Fibroblast of upper back skin (primary cell): ENCODE measurements at regions not wholly inside any gene's neighbourhood (a gene's known extent, or its start where the extent isn't known, plus 50 kb on each side); places are given as distances from the start of the nearest gene placed in this dataset.
A peak's percentile ranks its signal among the peaks of the same experiment; 100 is the strongest.
"Not testable (repeated sequence)": the region's sequence is repeated elsewhere in the genome, so short reads cannot be mapped to it uniquely, and the experiment has no call there.

ENCODE experiments used
- DNase-seq: peaks from one replicate; pipeline ENCODE4 v3.0.0-alpha.2; 2013

DNA sequence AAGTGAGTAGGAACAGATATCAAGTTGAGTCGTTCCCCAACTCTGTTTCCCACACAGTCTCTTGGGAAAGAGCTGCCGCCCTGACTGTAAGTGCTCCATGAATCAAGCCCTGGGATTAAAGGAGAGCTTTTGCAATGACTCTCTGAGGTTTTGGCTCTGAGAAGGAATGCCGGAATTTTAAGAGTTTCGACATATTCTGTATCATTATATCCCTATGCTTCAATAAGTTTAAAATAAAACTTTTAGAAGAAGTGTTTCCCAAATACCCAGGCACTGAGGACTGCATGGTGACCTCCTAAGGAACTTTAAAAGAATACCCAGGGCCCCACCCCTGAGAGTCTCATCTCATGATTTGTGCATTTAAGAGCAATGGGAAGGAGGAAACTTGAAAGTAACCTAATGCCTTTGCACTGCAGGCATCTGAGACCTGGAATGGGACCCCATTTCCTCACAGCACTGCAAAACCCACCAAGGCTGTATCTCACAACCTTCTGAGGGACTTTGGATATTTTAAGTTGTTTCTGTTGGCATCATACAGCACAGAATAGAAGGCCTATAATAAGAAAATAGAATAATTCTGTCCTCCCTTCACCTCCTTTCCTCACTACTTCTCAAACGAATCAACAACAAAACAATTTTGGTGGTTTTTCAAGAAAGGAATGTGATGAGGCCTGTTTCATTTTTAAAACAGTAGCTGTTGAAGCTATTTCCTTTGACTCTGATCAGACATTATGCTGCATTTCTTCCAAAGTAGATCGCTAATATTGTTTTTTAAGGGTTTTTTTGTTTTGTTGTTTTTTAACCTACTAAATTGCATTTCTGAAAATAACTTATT, 121.2 kb downstream of the GASK1B start:
- DNase-seq, result peak; percentile 97

DNA sequence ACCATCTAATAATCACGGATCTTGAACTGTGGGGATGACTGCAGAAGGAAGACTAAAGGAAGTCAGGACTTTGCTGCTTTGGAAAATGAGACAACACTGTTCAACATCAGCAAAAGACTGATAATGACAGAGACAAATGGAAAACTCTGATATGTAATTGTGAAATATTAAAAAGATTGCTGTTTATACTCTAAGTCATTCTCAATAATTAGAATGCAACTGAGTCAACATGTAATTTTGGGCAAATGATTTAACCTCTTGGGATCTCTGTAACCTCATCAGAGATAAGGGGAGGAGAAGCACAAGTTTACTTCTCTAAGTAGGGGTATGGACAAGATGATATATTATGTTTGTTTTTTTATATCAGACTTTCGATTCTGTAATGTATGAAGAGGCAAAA, 121.9 kb downstream of the GASK1B start:
- DNase-seq, result no peak

- no peak for DNase-seq
These were observed 126.5 kb downstream of the GASK1B start for GRCh38 chr4:158046345-158046744.

DNA sequence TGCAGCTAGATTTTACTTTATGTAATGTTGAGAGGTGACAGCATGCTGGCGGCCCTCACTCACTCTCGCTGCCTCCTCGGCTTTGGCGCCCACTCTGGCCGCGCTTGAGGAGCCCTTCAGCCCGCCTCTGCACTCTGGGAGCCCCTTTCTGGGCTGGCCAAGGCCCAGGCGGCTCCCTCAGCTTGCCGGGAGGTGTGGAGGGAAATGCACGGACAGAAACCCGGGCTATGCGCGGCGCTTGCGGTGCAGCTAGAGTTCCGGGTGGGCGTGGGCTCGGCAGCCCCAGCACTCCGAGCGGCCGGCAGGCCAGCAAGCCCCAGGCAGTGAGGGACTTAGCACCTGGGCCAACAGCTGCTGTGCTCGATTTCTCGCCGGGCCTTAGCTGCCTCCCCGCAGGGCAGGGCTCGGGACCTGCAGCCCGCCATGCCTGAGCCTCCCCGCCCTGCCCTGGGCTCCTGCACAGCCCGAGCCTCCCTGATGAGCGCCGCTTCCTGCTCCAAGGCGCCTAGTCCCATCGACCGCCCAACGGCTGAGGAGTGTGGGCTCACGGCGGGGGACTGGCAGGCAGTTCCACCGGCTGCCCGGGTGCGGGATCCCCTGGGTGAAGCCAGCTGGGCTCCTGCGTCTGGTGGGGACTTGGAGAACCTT, 128.7 kb downstream of the GASK1B start:
- no peak for DNase-seq

GRCh38 chr4:158042591-158043030, 130.2 kb downstream of the GASK1B start:
- peak; percentile 58 for DNase-seq

- DNase-seq, result no peak
These were observed 134.1 kb downstream of the GASK1B start for GRCh38 chr4:158038718-158039117.

DNA sequence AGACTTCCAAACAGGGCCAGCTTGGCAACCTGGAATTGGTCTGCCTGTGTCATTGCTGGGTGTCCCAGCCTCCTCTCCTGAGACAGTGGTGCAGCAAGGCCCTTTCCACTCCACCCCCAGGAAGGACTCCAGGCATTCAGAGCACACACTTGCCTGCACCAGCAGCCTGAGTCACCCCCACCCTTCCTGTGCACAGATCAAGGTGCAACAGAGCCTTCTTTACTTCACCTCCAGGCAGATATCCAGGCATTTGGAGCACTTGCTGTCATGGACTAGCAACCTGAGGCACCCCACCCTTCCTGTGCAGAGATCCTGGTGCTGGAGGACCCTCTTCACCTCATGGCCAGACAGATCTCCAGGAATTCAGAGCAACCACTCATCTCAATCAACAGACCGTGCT, 135.8 kb downstream of the GASK1B start:
- DNase-seq, result no peak

DNA sequence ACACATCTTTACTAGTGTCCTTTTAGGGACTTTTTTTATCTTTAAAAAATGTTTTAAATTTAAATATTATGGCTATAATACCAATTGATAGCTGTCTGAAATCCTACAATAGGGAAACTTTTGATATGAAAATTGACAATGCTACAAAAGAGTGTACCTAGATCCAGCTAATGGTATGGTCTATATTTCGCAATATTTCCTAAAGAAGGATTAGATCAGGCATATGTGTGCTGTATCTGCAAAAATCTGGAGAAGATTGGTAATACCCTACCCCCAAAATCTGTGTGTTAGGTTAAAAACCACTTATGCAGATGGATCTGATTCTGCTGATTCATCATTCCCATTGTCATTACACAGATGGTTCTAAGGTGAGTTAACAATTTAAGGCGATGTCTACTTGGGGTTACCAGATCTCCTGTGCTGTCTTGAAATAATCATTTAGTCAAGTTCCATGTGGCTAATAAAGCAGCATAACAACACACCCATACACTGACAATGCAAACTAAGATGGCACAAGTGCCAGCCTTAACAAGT, 137.1 kb downstream of the GASK1B start:
- peak; percentile 48 for DNase-seq

DNA sequence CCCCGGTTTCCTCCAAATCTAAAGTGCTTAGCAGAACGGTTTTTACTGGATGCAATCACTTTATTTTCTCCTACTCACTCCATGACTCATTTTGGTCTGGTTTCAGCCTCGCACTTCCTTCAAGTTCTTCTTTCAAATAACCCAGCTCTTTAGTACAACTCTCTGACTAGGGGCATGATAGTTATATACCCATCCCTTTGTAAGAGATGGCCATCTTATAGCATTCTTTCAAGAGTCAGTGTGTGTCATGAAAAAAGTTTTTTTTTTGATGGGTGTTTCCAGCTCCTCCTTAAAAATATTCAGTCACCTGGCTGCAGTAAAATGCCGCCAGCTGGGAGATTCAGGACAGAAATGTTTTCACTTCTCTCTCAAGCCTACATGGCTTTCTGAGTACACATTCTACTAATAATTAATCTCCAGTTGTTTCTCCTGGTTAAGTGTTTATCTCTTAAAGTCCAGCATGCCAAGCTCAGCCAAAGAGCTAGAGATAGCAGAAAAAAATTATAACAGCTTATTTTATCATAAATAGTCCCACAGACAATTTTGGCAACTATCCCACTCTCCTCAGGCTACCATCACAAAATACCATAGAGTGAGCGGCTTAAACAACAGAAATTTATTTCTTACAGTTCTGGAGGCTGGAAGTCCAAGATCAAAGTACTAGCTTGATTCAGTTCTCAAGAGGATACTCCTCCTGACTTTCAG, 139.3 kb downstream of the GASK1B start:
- DNase-seq, result no peak

DNA sequence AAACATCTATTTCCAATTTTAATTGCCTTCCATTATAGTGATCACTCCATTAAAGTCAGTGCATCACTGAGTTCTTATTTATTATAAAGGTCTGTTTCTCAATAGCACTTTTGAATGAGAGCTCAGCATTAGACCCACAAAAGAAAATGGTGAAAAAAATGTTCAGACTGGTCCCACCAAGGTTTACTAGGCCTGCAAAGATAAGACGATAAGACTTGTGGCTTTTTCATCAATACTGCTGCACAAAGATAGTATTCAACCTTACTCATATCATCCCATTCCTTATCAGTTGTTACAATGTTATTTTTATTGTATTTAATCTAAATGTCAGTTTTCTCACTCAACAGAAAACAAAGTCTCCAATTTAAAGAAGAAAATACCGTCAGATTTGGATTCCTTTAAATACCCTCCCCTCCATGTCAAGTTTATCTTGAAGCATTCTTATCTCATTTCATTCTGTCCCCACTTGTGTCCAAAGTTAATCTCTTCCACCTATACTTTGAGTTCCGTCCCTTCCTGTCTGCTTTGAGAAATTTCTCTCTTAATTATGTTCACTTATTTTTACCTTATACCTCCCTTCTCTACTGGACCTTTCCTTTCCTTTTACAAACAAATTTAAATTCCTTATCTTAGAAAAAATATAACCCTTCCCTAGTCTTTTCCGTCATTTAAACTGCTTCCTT, 140.0 kb downstream of the GASK1B start:
- no peak for DNase-seq

DNA sequence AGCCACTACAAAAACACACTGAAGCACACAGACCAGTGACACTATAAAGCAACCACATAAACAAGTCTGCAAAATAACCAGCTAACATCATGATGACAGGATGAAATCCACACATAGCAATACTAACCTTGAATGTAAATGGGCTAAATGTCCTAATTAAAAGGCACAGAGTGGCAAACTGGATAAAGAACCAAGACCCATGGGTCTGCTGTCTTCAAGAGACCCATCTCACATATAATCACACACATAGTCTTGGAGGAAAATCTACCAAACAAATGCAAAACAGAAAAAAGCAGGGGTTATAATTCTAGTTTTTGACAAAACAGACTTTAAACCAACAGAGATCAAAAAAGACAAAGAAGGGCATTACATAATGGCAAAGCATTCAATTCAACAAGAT, 144.4 kb downstream of the GASK1B start:
- DNase-seq, result not testable (repeated sequence)

GRCh38 chr4:158025131-158025530, 147.7 kb downstream of the GASK1B start:
- no peak for DNase-seq

DNA sequence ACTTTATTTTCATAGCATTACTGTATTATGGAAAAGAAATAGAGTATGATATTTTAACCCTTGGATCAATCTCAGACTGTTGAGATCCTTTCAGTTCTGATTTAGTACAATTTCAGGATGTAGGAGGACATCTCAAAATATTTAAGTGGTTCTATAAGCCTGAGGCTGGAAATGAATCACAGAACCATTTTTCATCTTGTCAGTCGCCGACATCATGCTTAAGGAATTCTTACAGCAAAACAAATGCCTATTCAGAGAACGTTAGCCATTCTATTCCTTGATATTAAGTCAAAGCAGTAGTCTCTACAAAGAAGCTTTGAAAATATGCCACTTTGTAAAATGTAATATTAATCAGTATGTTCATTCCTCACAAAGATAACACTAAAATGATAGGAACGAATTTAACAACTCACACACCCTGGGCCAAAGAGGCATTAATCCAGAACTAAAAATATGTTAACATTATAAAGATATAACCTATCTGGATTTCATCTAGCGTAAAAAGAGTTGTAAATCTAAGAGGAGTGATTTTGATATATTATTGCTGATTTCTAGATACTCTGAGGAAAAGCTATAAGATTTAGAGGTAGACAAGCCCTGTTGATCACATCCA, 152.0 kb downstream of the GASK1B start:
- peak; percentile 95 for DNase-seq

DNA sequence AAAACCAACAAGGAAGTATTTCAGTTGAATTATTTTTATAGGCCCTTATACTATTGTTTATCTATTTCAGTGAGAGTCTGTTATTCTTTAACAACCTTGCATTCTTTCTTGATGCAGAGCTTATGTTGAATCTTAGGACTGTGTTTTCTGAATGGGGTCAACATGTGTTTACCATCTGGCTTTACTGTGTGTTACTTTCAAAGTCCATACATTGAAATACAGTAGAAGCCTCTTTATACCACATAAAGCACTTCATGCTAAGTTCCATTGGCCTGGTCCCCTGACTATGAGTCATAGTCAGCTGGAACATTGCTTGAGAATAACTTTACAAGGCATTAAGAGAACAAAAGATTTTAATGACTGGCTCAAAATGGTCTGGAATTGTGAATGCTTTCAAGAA, 152.6 kb downstream of the GASK1B start:
- DNase-seq, result peak; percentile 96

DNA sequence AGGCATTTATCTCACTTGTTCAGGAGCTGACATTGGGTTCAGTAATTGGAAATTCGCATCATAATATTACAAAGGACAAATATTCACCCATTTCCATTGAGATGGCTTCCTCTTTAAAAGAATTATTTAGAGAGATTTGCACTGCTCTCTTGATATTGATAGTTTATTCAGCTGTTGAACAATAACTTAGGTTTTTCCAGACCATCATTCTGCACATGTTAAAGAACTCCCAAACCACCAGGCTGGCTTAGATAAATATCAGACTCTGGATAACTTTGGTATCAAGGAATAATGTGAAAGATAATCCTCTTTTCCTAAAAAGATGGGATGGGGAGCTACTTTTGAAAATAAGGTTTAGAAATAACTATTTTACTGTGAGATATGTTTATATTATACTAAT, 154.0 kb downstream of the GASK1B start:
- DNase-seq, result no peak

DNA sequence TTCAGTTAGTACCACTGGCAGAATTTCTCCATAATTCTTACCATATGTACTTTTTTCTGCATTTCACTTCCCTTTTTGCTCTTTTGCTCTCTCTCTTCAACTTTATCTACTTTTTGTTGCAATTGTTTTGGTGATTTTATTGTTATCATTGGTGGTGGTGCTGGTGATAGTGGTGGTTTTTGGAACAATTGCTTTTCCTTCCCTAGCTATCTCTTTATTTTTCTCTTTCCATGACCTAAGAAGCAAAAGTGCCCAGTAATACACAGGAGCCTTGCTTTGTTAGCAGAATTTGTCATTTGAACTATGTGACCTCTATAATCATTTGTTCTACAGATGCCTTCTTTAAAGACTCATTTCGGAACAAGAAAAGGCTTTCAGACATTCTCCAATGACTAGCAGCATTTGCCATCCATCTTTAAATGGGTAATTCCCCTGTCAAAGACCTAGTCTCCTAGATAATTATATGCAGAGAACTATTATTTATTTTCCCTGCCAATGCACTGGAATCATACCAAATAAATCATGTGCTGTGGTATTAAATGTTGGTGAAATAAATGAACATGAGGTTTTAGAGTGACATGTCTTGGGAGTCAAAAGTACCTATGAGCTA, 154.5 kb downstream of the GASK1B start:
- peak; percentile 67 for DNase-seq

- DNase-seq, result peak; percentile 53
These were observed 156.3 kb downstream of the GASK1B start for GRCh38 chr4:158016511-158016910.

GRCh38 chr4:158015241-158015640, 157.6 kb downstream of the GASK1B start:
- peak; percentile 40 for DNase-seq

DNA sequence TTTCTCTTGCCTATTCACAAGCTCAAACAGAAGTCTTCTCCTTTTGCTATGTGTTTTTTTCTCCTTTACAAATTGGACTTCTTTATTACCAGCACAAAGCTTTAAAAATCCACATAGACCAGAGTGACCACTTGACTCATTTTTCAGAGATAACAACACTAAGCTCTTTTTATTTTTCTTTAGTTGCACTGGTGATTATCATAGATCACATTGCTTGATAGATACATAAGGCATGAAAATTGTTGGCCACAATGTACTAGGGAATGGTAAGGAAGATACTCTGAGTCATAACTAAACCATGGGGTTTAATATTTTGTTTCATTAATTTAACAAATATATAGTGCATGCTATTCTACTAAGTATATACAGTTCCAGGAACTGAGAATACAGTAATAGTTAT, 159.0 kb downstream of the GASK1B start:
- DNase-seq, result peak; percentile 58

DNA sequence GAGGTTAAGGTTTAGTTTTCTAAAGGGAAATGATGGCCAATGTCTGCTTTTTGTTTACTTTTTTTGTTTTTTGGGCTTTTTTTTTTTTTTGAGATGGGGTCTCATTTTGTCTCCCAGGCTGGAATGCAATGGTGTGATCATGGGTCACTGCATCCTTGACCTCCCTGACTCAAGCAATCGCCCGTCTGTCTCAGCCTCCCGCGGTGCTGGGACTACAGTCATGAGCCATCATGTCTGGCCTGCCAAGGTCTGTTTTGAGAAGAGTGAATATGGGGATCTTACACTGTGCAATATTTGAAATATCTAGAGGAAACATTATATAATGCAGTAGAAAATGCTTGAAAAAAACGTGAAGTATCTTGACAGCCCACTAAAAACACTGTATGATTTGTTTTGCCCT, 162.5 kb downstream of the GASK1B start:
- no peak for DNase-seq

DNA sequence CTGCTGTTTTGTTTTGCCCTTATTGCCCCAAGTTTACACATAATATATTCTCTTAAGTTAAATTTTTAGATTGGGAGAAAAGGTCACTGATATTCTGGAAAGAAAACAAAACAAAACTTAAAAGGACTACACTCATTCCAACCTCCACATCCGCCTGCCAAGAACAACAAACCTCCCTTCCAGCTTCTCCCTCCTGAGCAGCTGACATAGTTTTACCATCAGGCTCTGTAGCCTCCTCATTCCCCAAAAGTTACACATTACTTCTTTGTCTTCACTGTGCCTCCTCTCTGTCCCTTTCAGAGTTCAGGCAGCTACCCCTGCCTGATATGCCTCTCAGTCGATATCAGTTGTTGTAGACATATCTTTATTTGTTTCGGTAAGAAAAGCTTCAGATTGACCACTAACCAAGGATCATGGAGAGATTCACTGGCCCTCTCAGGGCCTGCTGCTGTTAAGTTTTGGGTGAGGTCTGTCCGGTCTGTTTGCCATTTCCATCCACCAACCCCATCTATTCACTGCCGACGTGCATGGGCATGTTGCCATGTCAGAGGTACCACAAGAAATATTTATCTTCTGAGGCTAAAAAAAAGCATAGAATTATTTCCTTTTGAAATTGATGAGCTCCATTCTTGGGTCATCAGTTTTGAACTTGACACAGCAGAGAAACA, 164.1 kb downstream of the GASK1B start:
- peak; percentile 62 for DNase-seq
